Chondrocyte (in vitro differentiated cells): ENCODE measurements at regions not wholly inside any gene's neighbourhood (a gene's known extent, or its start where the extent isn't known, plus 50 kb on each side); places are given as distances from the start of the nearest gene placed in this dataset.
A peak's percentile ranks its signal among the peaks of the same experiment; 100 is the strongest.
"Not testable (repeated sequence)": the region's sequence is repeated elsewhere in the genome, so short reads cannot be mapped to it uniquely, and the experiment has no call there.

Source experiments
- DNase-seq: peaks from one replicate; pipeline ENCODE4 v3.0.0; 2021; ENCODE audit warnings: mixed read lengths, low spot score
- H3K27ac Mint-ChIP-seq: one replicate; pipeline ENCODE4 v1.8.0; 2021; ENCODE audit warnings: mild to moderate bottlenecking, moderate library complexity, mixed read lengths; ENCODE audit not compliant: unreplicated experiment
- H3K27me3 Mint-ChIP-seq: 2 replicates; pipeline ENCODE4 v1.8.0; 2021; ENCODE audit warnings: low read depth, mixed read lengths
- H3K36me3 Mint-ChIP-seq: 2 replicates; pipeline ENCODE4 v1.8.0; 2021; ENCODE audit warnings: low read depth, mixed read lengths
- H3K4me1 Mint-ChIP-seq: 2 replicates; pipeline ENCODE4 v1.8.0; 2021; ENCODE audit warnings: low read depth, mild to moderate bottlenecking, mixed read lengths
- H3K4me3 Mint-ChIP-seq: one replicate; pipeline ENCODE4 v1.8.0; 2021; ENCODE audit warnings: mild to moderate bottlenecking, moderate library complexity, mixed read lengths; ENCODE audit not compliant: unreplicated experiment
- H3K9me3 Mint-ChIP-seq: 2 replicates; pipeline ENCODE4 v1.8.0; 2021; ENCODE audit warnings: low read depth, mixed read lengths
- CTCF ChIP-seq: fragments of 200-600 bp; sonication (generic); IDR thresholded peaks from 2 replicates; pipeline ENCODE4 v1.5.0; 2021; ENCODE audit warnings: antibody characterized with exemption, mild to moderate bottlenecking, moderate library complexity

DNA sequence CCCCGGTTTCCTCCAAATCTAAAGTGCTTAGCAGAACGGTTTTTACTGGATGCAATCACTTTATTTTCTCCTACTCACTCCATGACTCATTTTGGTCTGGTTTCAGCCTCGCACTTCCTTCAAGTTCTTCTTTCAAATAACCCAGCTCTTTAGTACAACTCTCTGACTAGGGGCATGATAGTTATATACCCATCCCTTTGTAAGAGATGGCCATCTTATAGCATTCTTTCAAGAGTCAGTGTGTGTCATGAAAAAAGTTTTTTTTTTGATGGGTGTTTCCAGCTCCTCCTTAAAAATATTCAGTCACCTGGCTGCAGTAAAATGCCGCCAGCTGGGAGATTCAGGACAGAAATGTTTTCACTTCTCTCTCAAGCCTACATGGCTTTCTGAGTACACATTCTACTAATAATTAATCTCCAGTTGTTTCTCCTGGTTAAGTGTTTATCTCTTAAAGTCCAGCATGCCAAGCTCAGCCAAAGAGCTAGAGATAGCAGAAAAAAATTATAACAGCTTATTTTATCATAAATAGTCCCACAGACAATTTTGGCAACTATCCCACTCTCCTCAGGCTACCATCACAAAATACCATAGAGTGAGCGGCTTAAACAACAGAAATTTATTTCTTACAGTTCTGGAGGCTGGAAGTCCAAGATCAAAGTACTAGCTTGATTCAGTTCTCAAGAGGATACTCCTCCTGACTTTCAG is 139.3 kb downstream of the GASK1B start:
- DNase-seq, result no peak
- Mint-ChIP-seq H3K4me1 (peaks cover 16% of the 10 kb centered on the region), H3K36me3 (peaks cover 5% of the 10 kb centered on the region), H3K27ac (peak overlapping the region; percentile 83), H3K9me3 (peaks cover 19% of the 10 kb centered on the region), H3K27me3 (no peaks in the 10 kb centered on the region), H3K4me3 (peak overlapping the region; percentile 7)
- TF ChIP-seq CTCF, result no peak

DNA sequence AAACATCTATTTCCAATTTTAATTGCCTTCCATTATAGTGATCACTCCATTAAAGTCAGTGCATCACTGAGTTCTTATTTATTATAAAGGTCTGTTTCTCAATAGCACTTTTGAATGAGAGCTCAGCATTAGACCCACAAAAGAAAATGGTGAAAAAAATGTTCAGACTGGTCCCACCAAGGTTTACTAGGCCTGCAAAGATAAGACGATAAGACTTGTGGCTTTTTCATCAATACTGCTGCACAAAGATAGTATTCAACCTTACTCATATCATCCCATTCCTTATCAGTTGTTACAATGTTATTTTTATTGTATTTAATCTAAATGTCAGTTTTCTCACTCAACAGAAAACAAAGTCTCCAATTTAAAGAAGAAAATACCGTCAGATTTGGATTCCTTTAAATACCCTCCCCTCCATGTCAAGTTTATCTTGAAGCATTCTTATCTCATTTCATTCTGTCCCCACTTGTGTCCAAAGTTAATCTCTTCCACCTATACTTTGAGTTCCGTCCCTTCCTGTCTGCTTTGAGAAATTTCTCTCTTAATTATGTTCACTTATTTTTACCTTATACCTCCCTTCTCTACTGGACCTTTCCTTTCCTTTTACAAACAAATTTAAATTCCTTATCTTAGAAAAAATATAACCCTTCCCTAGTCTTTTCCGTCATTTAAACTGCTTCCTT is 140.0 kb downstream of the GASK1B start:
- peak overlapping the region; percentile 83 for H3K27ac Mint-ChIP-seq
- peak overlapping the region; percentile 7 for H3K4me3 Mint-ChIP-seq
- H3K9me3 Mint-ChIP-seq, result peaks cover 24% of the 10 kb centered on the region
- TF ChIP-seq CTCF, result no peak
- no peaks in the 10 kb centered on the region for H3K27me3 Mint-ChIP-seq
- peaks cover 11% of the 10 kb centered on the region for H3K36me3 Mint-ChIP-seq
- H3K4me1 Mint-ChIP-seq, result peaks cover 16% of the 10 kb centered on the region
- DNase-seq, result no peak

- peaks cover 13% of the 10 kb centered on the region for H3K4me1 Mint-ChIP-seq
Observed at GRCh38 chr4:158028381-158028780, 144.4 kb downstream of the GASK1B start.

DNA sequence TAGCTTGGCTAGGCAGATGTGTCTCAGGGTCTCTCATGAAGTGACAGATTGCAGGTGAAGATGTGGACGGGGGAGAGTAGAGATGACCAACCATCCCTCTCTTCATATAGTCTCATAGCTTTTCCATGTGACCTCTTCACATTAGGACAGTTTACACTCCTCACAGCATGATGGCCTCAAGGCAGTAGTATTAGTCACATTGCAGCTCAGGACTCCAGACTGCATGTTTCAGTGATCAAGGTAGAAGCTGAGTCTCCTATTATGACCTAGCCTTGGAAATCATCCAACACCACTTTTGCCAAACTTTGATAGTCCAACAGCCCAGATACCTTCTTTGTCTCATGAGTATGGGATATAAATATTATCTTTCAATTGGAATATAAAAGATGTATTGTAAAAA is 147.7 kb downstream of the GASK1B start:
- Mint-ChIP-seq H3K36me3 (peaks cover 12% of the 10 kb centered on the region), H3K9me3 (peaks cover 26% of the 10 kb centered on the region), H3K4me3 (no peak overlapping the region), H3K27me3 (no peaks in the 10 kb centered on the region), H3K27ac (no peak overlapping the region), H3K4me1 (peaks cover 27% of the 10 kb centered on the region)
- TF ChIP-seq CTCF, result no peak
- DNase-seq, result no peak

More at GRCh38 chr4:158028381-158028780, 144.4 kb downstream of the GASK1B start:
- not testable (repeated sequence) for DNase-seq, H3K27me3 Mint-ChIP-seq, H3K4me3 Mint-ChIP-seq, H3K27ac Mint-ChIP-seq
- peaks cover 30% of the 10 kb centered on the region for H3K9me3 Mint-ChIP-seq
- peaks cover 12% of the 10 kb centered on the region for H3K36me3 Mint-ChIP-seq

- H3K36me3 Mint-ChIP-seq, result no peaks in the 10 kb centered on the region
- H3K9me3 Mint-ChIP-seq, result peaks cover 6% of the 10 kb centered on the region
- H3K4me1 Mint-ChIP-seq, result peaks cover 56% of the 10 kb centered on the region
- peak overlapping the region; percentile 95 for H3K27ac Mint-ChIP-seq
- TF ChIP-seq CTCF, result no peak
- no peak overlapping the region for H3K4me3 Mint-ChIP-seq
- no peaks in the 10 kb centered on the region for H3K27me3 Mint-ChIP-seq
- DNase-seq, result no peak
Observed at GRCh38 chr4:158020734-158021346, 152.0 kb downstream of the GASK1B start.
